Right cardiac atrium (tissue), 5 donors: ENCODE measurements at regions not wholly inside any gene's neighbourhood (a gene's known extent, or its start where the extent isn't known, plus 50 kb on each side); places are given as distances from the start of the nearest gene placed in this dataset.

Source experiments
- ATAC-seq, 2 donors: fragments of 200-7000 bp; cut with Tn5 transposase; one replicate each; pipeline versions ENCODE4 v1.8.0 to v1.9.1; 2020; ENCODE audit warnings: moderate library complexity in 2 of 2, mild to moderate bottlenecking in 1 of 2
- DNase-seq, 3 donors: peaks; one replicate each; pipeline ENCODE4 v3.0.0-alpha.2; 2020
- H3K27ac ChIP-seq: one replicate; pipeline ENCODE4 v1.5.1; 2013; ENCODE audit warnings: mild to moderate bottlenecking, low read length, control low read depth, moderate library complexity
- H3K27me3 ChIP-seq: one replicate; pipeline ENCODE4 v1.6.1; 2013; ENCODE audit not compliant: control insufficient read depth, insufficient read depth
- H3K4me1 ChIP-seq: one replicate; pipeline ENCODE4 v1.6.1; 2013; ENCODE audit warnings: low read length; ENCODE audit not compliant: control insufficient read depth, insufficient read depth
- H3K4me3 ChIP-seq: one replicate; pipeline ENCODE4 v1.5.1; 2013; ENCODE audit warnings: low read length, control low read depth
- H3K9me3 ChIP-seq: one replicate; pipeline ENCODE4 v1.6.1; 2013; ENCODE audit warnings: low read length; ENCODE audit not compliant: control insufficient read depth
- WGBS: extraction: QIAGEN DNeasy Blood & Tissue Kit; methylation state at CpG from one replicate; pipeline ENCODE4 v1.1.7; 2013; 5-methylcytosine and 5-hydroxymethylcytosine counted together
- intact Hi-C, 4 donors: fragments of 100-400 bp; cut with DNase I; formaldehyde crosslinking; loops; one replicate each; pipeline versions ENCODE4 v1.11.0 to v1.14.0; 2022 to 2023
- donor health status: healthy with polysubstance abuse.
- donor health status: DM: no; HTN: yes; CAD: no.
- donor health status: DM: no; HTN: no; CAD: no.
- donor health status: DM: no; HTN: yes; CAD: no; lungs with severe emphysema.
- donor health status: DM: yes; HTN: yes; CAD: no.

DNA sequence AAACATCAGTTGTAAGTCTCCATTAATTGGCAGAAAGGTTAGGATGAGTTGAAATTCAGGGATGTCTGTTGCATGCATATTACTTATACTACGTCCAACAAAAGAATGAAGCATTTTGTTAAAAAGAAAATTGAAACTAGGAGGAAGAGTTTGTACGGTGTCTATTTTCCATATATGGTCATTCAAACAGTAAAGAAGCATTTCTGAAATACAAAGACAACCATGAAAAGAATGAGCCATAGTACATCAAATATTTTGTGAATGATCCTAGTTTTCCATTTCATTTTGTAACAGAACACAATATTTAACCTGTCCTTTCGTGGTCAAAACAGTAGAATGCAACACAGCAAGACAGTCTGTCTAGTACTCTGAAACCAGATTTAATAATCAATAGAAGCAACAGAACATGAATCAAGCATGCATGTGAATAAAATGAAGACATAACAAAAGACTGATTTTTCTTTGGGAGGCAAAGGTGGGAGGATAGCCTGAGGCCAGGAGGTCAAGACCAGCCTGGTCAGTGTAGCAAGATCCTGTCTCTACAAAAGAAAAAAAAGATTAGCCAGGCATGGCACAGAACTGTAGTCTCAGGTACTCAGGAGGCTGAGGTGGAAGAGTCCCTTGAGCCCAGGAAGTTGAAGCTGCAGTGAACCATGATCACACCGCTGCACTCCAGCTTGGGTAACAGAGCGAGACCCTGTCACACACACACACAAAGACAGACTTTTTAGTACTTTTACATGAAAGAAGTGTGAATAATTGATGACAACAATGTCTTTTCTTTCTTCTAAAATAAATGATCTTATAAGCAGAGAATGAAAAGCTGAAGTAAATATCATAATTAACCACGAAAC lies 156.0 kb downstream of the LRIG3 start:
- no peak overlapping the region for H3K4me3 ChIP-seq
- H3K4me1 ChIP-seq = no peaks in the 10 kb centered on the region
- H3K27me3 ChIP-seq = no peaks in the 10 kb centered on the region
- WGBS = 62% methylated on average over 6 of the region's 6 CpGs
- intact Hi-C loops = no loop called here
- DNase-seq (no peak), ATAC-seq (no peak)
- no peaks in the 10 kb centered on the region for H3K9me3 ChIP-seq
- no peak overlapping the region for H3K27ac ChIP-seq

GRCh38 chr12:58765076-58765475 lies 155.2 kb downstream of the LRIG3 start:
- Histone ChIP-seq H3K27ac (no peak overlapping the region), H3K27me3 (no peaks in the 10 kb centered on the region), H3K4me3 (no peak overlapping the region), H3K9me3 (no peaks in the 10 kb centered on the region), H3K4me1 (no peaks in the 10 kb centered on the region)
- WGBS = 43% methylated on average over 2 of the region's 2 CpGs
- DNase-seq (no peak), ATAC-seq (no peak)
- intact Hi-C loops = no loop called here

DNA sequence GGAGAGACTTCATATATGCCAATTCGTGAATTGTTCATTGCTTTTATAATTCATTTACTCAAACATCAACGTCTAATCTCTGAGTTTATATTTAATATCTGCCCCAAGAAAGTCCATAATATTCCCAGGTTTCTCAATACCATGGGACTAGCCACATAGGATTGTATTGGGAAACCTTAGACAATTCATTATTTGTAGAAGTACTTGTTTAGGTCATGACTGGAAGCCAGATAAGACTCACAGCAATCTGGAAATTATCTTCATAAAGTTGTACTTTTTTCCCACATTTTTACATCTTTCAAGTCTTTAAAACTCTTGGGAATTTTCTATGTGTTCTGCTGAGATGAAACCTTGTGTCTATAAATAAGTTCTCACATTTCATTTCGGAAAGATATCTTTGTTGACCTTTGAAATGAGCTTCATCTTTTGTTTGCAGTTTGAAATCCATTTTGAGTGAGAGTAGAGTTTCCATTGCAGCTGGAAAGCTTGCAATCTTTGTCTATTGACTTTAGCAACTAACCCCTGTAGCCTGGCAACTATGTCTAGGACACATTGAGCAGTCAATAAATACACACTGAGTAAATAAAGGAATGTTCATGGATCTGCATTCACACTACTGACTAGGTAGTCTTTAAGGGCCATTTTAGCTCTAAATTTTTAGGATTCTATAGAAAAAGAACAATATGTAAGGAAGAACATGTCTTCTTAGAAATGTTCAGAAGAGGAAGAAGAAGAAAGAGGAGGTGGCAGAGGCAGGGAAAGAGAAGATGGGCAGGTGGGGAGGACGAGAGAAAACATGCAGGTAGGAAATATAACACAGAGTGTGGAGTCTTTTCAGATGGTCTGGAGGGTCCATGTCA lies 154.4 kb downstream of the LRIG3 start:
- Histone ChIP-seq H3K27ac (no peak overlapping the region), H3K4me1 (no peaks in the 10 kb centered on the region), H3K4me3 (no peak overlapping the region), H3K27me3 (no peaks in the 10 kb centered on the region), H3K9me3 (no peaks in the 10 kb centered on the region)
- WGBS = 68% methylated on average over 4 of the region's 4 CpGs
- intact Hi-C loops = no loop called here
- ATAC-seq = peak; percentile 67 to 84
- DNase-seq = no peak

DNA sequence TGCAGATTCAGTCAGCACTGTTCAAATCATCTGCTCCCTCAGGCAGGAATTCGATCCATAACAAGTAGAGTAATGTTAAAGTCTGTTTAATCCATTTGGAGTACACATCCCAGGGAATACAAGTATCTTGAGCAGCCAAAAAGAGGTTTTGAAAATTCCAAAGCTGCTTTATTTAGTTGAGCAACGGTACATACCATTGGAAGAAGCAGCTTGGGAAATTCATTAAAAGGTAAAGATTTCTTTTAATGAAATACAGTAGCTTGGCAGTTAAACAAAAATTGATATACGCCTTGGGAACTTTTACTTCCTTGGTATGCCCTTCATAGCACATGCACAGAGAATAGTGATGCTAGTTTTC lies 153.8 kb downstream of the LRIG3 start:
- ATAC-seq (no peak), DNase-seq (no peak)
- intact Hi-C loops = no loop called here
- Histone ChIP-seq H3K9me3 (no peaks in the 10 kb centered on the region), H3K4me3 (no peak overlapping the region), H3K27ac (no peak overlapping the region), H3K27me3 (no peaks in the 10 kb centered on the region), H3K4me1 (no peaks in the 10 kb centered on the region)
- 67% methylated on average over 3 of the region's 3 CpGs for WGBS

DNA sequence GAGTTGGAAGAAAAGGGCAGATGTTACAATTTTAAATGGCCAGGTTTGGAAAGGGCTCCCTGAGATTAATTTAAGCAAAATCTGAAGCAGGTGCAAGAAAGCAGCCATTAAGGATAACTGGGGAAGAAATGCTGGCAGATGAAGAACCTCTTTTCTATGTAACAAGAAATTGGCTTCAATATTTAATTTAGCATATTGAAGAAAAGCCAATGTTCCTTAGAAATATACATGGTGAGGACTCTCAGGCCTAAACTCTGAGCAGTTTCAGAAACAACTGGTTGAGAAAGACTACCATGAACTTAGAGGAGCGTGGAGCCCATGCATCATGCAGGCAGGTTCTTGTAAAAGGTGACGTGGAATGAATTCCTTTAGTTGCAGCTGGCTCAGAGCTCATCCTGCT lies 152.8 kb downstream of the LRIG3 start:
- H3K4me1 ChIP-seq = no peaks in the 10 kb centered on the region

GRCh38 chr12:58773986-58774385 lies 146.3 kb downstream of the LRIG3 start:
- Histone ChIP-seq H3K9me3 (no peaks in the 10 kb centered on the region), H3K27me3 (no peaks in the 10 kb centered on the region), H3K27ac (no peak overlapping the region), H3K4me3 (no peak overlapping the region), H3K4me1 (no peaks in the 10 kb centered on the region)
- peak in 1 of 2 donors; percentile 59 for ATAC-seq
- no peak for DNase-seq
- intact Hi-C loops = no loop called here

More for the DNA sequence above, 152.8 kb downstream of the LRIG3 start:
- Histone ChIP-seq H3K27me3 (no peaks in the 10 kb centered on the region), H3K27ac (no peak overlapping the region), H3K9me3 (no peaks in the 10 kb centered on the region), H3K4me3 (no peak overlapping the region)
- 93% methylated on average over 2 of the region's 2 CpGs for WGBS
- no peak for ATAC-seq
- DNase-seq = no peak
- intact Hi-C loops = no loop called here

DNA sequence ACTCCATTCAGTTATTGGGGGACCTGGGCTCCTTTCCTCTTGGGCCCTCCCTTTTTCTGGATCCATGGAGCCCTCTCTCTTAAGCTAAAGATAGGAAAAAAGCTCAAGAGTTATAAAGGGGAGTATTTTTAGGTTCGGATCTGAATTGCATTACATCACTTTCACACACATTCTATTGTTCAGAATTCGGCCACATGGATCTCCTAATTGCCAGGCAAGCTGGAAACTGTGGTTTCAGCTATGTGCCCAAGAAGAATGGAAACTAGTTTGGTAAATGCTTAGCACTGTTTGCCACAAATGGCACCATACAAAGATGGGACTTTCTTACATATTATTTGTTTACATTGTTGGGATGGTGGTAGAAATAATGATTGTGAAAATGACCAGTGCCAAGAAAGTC lies 145.6 kb downstream of the LRIG3 start:
- H3K27ac ChIP-seq = no peak overlapping the region
- H3K9me3 ChIP-seq = no peaks in the 10 kb centered on the region

GRCh38 chr12:58775396-58775795 lies 144.9 kb downstream of the LRIG3 start:
- ATAC-seq (no peak), DNase-seq (no peak)

More for the DNA sequence above, 145.6 kb downstream of the LRIG3 start:
- no peaks in the 10 kb centered on the region for H3K27me3 ChIP-seq
- 40% methylated on average over 2 of the region's 2 CpGs for WGBS
- no peaks in the 10 kb centered on the region for H3K4me1 ChIP-seq
- DNase-seq (no peak), ATAC-seq (no peak)
- intact Hi-C loops = no loop called here
- H3K4me3 ChIP-seq = no peak overlapping the region

GRCh38 chr12:58776144-58776543 lies 144.2 kb downstream of the LRIG3 start:
- Histone ChIP-seq H3K27me3 (no peaks in the 10 kb centered on the region), H3K27ac (no peak overlapping the region), H3K9me3 (no peaks in the 10 kb centered on the region), H3K4me3 (no peak overlapping the region), H3K4me1 (no peaks in the 10 kb centered on the region)
- intact Hi-C loops = no loop called here
- no peak for DNase-seq
- peak; percentile 56 for ATAC-seq

More at GRCh38 chr12:58775396-58775795, 144.9 kb downstream of the LRIG3 start:
- Histone ChIP-seq H3K4me3 (no peak overlapping the region), H3K4me1 (no peaks in the 10 kb centered on the region), H3K27me3 (no peaks in the 10 kb centered on the region), H3K27ac (no peak overlapping the region), H3K9me3 (no peaks in the 10 kb centered on the region)
- intact Hi-C loops = no loop called here
- 75% methylated on average over 1 of the region's 1 CpG for WGBS

DNA sequence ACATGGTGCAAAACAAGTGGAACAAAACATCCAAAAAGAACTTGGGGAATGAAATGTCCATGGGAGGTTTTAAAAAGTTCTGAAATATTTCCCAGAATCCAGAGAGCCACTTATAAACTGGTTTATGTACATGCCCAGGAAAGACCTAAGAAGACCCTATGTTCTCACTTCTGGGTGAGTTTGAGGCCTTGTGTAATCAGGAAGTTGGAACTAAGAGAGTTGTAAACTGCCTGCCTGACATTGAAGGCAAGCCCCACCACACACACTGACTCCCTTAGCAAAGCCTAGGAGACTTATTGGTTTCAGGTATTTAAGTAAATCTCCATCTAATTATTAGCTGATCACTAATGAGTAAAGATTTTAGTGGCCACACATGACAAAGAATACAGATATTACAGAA lies 142.5 kb downstream of the LRIG3 start:
- peak; percentile 55 to 69 for ATAC-seq
- Histone ChIP-seq H3K4me3 (no peak overlapping the region), H3K4me1 (no peaks in the 10 kb centered on the region), H3K27ac (no peak overlapping the region), H3K27me3 (no peaks in the 10 kb centered on the region), H3K9me3 (no peaks in the 10 kb centered on the region)
- intact Hi-C loops = no loop called here
- no peak for DNase-seq

- Histone ChIP-seq H3K9me3 (no peaks in the 10 kb centered on the region), H3K4me3 (no peak overlapping the region), H3K27ac (no peak overlapping the region), H3K27me3 (no peaks in the 10 kb centered on the region), H3K4me1 (no peaks in the 10 kb centered on the region)
- ATAC-seq (peak; percentile 84 to 87), DNase-seq (peak in 1 of 3 donors; percentile 44)
- WGBS = 65% methylated on average over 5 of the region's 5 CpGs
- intact Hi-C loops = no loop called here
Measured at GRCh38 chr12:58781609-58782008, 138.7 kb downstream of the LRIG3 start.
